ENCODE measurements at regions not wholly inside any gene's neighbourhood (a gene's known extent, or its start where the extent isn't known, plus 50 kb on each side); places are given as distances from the start of the nearest gene placed in this dataset.

DNA sequence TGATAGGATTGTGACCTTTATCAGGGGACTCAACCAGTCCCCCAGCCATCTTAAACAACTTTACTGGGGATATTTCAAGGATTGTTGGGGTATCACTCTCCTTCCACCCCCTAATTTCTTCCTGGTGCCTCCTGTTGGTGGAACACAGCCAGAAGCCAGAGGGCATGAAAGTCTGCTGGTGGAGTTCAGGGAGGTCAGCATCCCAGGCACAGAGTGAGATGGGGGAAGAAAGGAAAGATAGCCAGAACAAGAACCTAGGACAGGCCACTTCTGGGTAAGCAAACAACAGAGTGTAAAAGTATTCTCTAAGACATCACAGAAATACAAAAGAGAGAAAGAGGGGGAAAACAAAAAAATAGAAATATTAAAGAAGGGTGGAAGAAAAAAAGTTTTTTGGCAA is 101.8 kb downstream of the SPRY2 start:
- Histone ChIP-seq H3K9me3 (ENCODE audit: control insufficient read depth in 1 of 2, low read length in 2 of 2) (no peaks in the 10 kb centered on the region), H3K36me3 (ENCODE audit: control insufficient read depth in 1 of 2, insufficient read depth in 2 of 2, low read length in 2 of 2) (no peaks in the 10 kb centered on the region), H3K27ac (ENCODE audit: low read depth, low read length) (no peak overlapping the region), H3K4me1 (ENCODE audit: control insufficient read depth in 1 of 2, insufficient read depth in 2 of 2, low read length in 2 of 2) (peaks cover 7 to 10% of the 10 kb centered on the region in 2 donors), H3K4me3 (ENCODE audit: low read depth in 1 of 2, low read length in 2 of 2) (no peak overlapping the region), H3K27me3 (ENCODE audit: control insufficient read depth in 1 of 2, insufficient read depth in 2 of 2, low read length in 2 of 2) (no peaks in the 10 kb centered on the region), H3K9ac (ENCODE audit: low read depth in 1 of 2, low read length in 2 of 2) (no peak overlapping the region)

DNA sequence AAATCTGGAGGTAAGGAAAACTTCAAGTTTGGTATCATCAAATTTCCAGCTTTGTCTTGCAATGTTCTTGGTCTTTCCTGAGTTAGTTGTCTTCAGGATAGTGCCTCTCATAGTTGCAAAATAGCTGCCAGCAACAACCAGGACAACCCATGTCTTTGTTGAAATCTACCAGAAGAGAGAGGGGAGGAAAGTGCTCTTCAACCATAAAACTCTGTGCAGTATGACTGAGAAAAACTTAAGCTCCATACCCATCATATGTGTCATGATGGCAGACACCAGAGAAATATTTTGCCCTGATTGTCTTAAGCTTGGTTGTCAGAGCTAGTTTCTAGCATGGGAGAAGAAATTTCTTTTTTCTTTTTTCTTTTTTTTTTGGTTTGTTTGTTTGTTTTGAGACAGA is 103.3 kb downstream of the SPRY2 start:
- Histone ChIP-seq H3K36me3 (ENCODE audit: control insufficient read depth in 1 of 2, insufficient read depth in 2 of 2, low read length in 2 of 2) (no peaks in the 10 kb centered on the region), H3K9ac (ENCODE audit: low read depth in 1 of 2, low read length in 2 of 2) (no peak overlapping the region), H3K9me3 (ENCODE audit: control insufficient read depth in 1 of 2, low read length in 2 of 2) (no peaks in the 10 kb centered on the region), H3K4me1 (ENCODE audit: control insufficient read depth in 1 of 2, insufficient read depth in 2 of 2, low read length in 2 of 2) (peaks cover 7 to 10% of the 10 kb centered on the region in 2 donors), H3K27ac (ENCODE audit: low read depth, low read length) (no peak overlapping the region), H3K27me3 (ENCODE audit: control insufficient read depth in 1 of 2, insufficient read depth in 2 of 2, low read length in 2 of 2) (no peaks in the 10 kb centered on the region), H3K4me3 (ENCODE audit: low read depth in 1 of 2, low read length in 2 of 2) (no peak overlapping the region)

DNA sequence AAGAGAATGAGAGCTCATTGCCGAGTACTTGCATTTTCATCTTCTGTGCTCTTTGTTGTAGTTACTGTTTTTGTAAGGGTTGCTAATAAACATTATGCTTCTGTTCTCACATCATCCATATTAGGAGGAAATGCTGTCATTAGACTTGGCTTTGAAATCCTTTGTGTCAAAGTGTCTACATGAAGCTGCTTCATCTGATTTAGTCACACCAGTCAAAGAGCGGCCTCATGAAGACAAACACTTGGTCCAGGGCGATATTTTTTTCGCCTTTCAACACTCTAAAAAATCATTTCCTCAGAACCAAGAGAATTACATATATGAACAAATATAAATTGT is 105.0 kb downstream of the SPRY2 start:
- Histone ChIP-seq H3K4me1 (ENCODE audit: control insufficient read depth in 1 of 2, insufficient read depth in 2 of 2, low read length in 2 of 2) (peaks cover 7 to 10% of the 10 kb centered on the region in 2 donors), H3K36me3 (ENCODE audit: control insufficient read depth in 1 of 2, insufficient read depth in 2 of 2, low read length in 2 of 2) (no peaks in the 10 kb centered on the region), H3K9ac (ENCODE audit: low read depth in 1 of 2, low read length in 2 of 2) (no peak overlapping the region), H3K27me3 (ENCODE audit: control insufficient read depth in 1 of 2, insufficient read depth in 2 of 2, low read length in 2 of 2) (no peaks in the 10 kb centered on the region), H3K4me3 (ENCODE audit: low read depth in 1 of 2, low read length in 2 of 2) (peak overlapping the region; percentile 25 to 45), H3K27ac (ENCODE audit: low read depth, low read length) (no peak overlapping the region), H3K9me3 (ENCODE audit: control insufficient read depth in 1 of 2, low read length in 2 of 2) (no peaks in the 10 kb centered on the region)

DNA sequence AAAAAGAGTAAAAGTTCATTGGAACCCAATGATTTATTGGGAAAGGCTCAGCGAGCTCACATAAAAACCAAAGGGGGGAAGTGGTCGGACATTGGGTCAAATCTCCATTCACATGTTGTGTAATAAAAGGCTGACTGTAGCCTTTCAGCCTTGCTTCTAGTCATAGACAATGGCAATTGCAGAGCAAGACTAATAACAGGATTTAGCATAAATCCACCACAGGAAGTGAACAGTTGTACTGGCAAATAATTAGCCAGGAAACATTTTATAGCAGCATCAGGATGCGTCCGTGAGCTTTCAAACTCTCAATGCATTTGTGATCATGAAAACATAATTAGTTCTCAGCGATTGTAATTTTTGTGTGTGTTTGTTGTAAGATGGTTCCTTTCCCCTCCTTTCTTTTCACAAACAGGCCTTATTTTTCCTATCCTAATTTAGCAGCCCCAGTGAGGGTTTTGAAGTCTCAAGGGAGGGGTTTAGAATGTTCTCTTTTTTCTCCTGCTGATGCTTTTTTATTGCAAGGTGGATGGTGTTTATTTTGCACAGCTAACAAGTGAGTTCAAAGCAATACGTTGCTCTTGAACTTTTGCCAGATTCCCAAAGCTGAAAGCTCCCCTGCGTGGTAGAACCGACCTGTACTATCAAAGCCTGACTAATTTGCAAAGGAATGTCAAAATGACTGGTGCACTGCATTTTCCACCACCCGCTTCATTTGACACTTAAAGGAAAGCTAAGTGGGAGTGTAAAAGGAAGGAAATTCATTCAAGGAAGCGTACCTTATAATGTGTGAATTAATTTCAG is 105.6 kb downstream of the SPRY2 start:
- Histone ChIP-seq H3K9me3 (ENCODE audit: control insufficient read depth in 1 of 2, low read length in 2 of 2) (no peaks in the 10 kb centered on the region), H3K9ac (ENCODE audit: low read depth in 1 of 2, low read length in 2 of 2) (no peak overlapping the region), H3K36me3 (ENCODE audit: control insufficient read depth in 1 of 2, insufficient read depth in 2 of 2, low read length in 2 of 2) (no peaks in the 10 kb centered on the region), H3K27me3 (ENCODE audit: control insufficient read depth in 1 of 2, insufficient read depth in 2 of 2, low read length in 2 of 2) (no peaks in the 10 kb centered on the region), H3K27ac (ENCODE audit: low read depth, low read length) (no peak overlapping the region), H3K4me1 (ENCODE audit: control insufficient read depth in 1 of 2, insufficient read depth in 2 of 2, low read length in 2 of 2) (peaks cover 7 to 10% of the 10 kb centered on the region in 2 donors), H3K4me3 (ENCODE audit: low read depth in 1 of 2, low read length in 2 of 2) (peak overlapping the region; percentile 25 to 45)

DNA sequence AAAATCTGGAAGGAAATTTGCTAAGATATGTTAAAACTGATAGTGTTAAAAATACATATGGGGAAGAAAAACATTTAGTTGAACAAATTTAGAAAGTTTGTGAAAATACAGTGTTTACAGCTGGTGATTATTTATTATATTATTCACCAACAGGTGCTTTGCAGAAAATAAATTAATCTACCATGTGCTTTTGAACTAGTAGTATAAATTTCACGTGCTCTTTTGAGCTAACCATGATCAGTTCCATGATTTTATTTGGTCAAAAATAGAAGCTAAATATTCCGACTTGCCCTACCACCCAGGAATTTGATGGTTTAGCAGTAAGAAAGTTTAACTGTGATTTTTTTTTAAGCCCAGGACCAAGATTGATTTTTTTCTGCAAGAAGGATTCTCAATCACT is 113.3 kb downstream of the SPRY2 start:
- Histone ChIP-seq H3K27ac (ENCODE audit: low read depth, low read length) (no peak overlapping the region), H3K4me3 (ENCODE audit: low read depth in 1 of 2, low read length in 2 of 2) (no peak overlapping the region), H3K9me3 (ENCODE audit: control insufficient read depth in 1 of 2, low read length in 2 of 2) (no peaks in the 10 kb centered on the region), H3K27me3 (ENCODE audit: control insufficient read depth in 1 of 2, insufficient read depth in 2 of 2, low read length in 2 of 2) (no peaks in the 10 kb centered on the region), H3K4me1 (ENCODE audit: control insufficient read depth in 1 of 2, insufficient read depth in 2 of 2, low read length in 2 of 2) (no peaks in the 10 kb centered on the region), H3K9ac (ENCODE audit: low read depth in 1 of 2, low read length in 2 of 2) (no peak overlapping the region), H3K36me3 (ENCODE audit: control insufficient read depth in 1 of 2, insufficient read depth in 2 of 2, low read length in 2 of 2) (no peaks in the 10 kb centered on the region)

DNA sequence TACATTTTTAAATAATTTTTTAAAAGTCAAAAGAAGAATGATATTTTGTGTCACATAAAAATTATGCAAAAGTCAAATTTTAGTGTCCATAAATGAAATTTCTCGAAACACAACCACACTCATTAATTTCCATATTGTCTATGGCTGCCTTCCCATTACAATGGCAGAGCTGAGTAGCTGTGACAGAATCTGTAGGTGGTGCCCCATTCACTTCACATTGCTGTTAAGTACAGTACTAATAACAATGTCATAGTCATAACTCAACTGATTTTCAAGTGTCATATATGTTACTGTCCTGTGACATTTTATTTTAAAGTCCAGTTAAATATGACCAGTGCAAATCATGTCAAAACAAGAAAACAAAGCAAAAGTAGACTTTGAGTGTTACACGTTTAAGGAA is 114.3 kb downstream of the SPRY2 start:
- H3K4me3 ChIP-seq (ENCODE audit: low read depth in 1 of 2, low read length in 2 of 2): no peak overlapping the region
- H3K36me3 ChIP-seq (ENCODE audit: control insufficient read depth in 1 of 2, insufficient read depth in 2 of 2, low read length in 2 of 2): no peaks in the 10 kb centered on the region
- no peaks in the 10 kb centered on the region for H3K4me1 ChIP-seq (ENCODE audit: control insufficient read depth in 1 of 2, insufficient read depth in 2 of 2, low read length in 2 of 2)
- no peaks in the 10 kb centered on the region for H3K9me3 ChIP-seq (ENCODE audit: control insufficient read depth in 1 of 2, low read length in 2 of 2)
- H3K9ac ChIP-seq (ENCODE audit: low read depth in 1 of 2, low read length in 2 of 2): no peak overlapping the region
- no peaks in the 10 kb centered on the region for H3K27me3 ChIP-seq (ENCODE audit: control insufficient read depth in 1 of 2, insufficient read depth in 2 of 2, low read length in 2 of 2)
- H3K27ac ChIP-seq (ENCODE audit: low read depth, low read length): no peak overlapping the region

DNA sequence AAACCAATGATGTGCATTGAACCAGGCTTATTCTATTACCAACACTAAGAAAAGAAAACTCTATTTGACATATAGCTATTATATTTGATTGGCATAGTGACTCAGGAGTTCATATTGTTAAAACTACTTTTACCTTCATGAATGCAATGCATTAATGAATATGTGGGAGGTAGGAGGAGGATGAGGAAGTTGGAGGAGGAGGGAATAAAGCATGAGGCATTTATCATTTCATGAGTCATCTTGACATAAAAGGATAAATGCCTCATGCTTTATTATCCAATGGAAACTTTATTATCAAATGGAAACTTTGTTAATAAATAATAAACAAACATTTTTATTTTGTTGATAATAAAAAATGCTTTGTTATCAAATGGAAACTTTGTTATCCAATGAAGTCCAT is 116.5 kb downstream of the SPRY2 start:
- Histone ChIP-seq H3K4me3 (ENCODE audit: low read depth in 1 of 2, low read length in 2 of 2) (no peak overlapping the region), H3K9me3 (ENCODE audit: control insufficient read depth in 1 of 2, low read length in 2 of 2) (no peaks in the 10 kb centered on the region), H3K27ac (ENCODE audit: low read depth, low read length) (no peak overlapping the region), H3K27me3 (ENCODE audit: control insufficient read depth in 1 of 2, insufficient read depth in 2 of 2, low read length in 2 of 2) (no peaks in the 10 kb centered on the region), H3K36me3 (ENCODE audit: control insufficient read depth in 1 of 2, insufficient read depth in 2 of 2, low read length in 2 of 2) (no peaks in the 10 kb centered on the region), H3K9ac (ENCODE audit: low read depth in 1 of 2, low read length in 2 of 2) (no peak overlapping the region), H3K4me1 (ENCODE audit: control insufficient read depth in 1 of 2, insufficient read depth in 2 of 2, low read length in 2 of 2) (no peaks in the 10 kb centered on the region)

DNA sequence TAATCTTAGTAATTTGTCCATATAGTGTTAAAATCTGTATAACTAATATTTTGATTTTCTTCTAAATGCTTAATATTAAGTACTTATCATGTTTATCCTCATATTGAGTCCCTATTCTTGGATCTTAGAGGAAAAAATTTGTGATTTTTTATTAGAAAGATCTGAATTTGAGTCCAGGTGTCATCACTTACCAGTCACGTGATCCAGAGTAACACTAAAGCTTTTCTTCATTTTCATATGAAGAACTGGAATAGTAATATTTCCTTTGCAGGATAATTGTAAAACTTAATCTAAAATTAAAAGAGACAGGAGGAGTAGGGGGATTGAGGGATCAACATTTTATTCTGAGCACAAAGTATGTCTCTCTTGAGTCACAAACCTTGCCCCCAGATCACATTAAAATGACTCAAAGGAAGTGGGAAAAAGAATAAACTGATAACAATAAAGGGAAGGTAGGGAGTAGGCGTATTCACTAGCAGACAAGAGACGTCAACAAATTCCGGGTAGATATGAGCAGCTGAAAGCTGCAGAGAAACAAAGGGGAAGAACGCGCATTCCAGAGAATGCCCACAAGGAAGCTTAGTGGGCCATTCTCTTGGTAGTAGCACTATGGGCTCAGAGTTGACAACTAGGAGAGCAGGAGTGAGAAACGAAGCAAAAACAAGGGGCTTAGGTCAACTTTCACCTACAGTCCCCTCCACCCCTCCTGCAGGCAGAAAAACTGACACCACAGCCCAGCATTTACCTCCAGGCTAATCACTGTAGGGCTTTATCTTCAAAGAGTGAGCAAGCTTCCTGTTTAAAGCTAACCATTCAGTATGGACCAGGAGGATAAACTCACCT is 123.1 kb downstream of the SPRY2 start:
- H3K9me3 ChIP-seq (ENCODE audit: control insufficient read depth in 1 of 2, low read length in 2 of 2): no peaks in the 10 kb centered on the region
- H3K4me1 ChIP-seq (ENCODE audit: control insufficient read depth in 1 of 2, insufficient read depth in 2 of 2, low read length in 2 of 2): no peaks in the 10 kb centered on the region
- no peak overlapping the region for H3K27ac ChIP-seq (ENCODE audit: low read depth, low read length)
- no peak overlapping the region for H3K9ac ChIP-seq (ENCODE audit: low read depth in 1 of 2, low read length in 2 of 2)
- H3K27me3 ChIP-seq (ENCODE audit: control insufficient read depth in 1 of 2, insufficient read depth in 2 of 2, low read length in 2 of 2): no peaks in the 10 kb centered on the region
- H3K36me3 ChIP-seq (ENCODE audit: control insufficient read depth in 1 of 2, insufficient read depth in 2 of 2, low read length in 2 of 2): no peaks in the 10 kb centered on the region
- H3K4me3 ChIP-seq (ENCODE audit: low read depth in 1 of 2, low read length in 2 of 2): no peak overlapping the region

DNA sequence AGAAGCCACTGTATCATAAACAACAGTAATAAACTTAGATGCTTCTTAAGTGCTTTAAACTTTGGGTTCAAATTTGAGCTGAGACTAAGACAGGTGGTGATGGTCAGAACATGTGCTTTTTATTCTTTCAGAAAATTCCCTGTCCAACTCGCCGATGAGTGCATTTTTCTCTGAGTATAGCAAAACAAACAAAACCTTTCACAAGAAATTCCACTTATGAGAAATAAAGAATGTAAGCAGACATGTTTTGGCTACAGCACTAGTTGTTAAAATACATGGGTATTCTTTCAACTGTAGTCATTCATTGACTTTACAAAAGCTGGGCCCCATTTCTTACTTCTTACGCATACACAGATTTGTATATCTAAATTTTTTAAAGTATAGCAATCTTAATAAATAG is 125.6 kb downstream of the SPRY2 start:
- no peak overlapping the region for H3K27ac ChIP-seq (ENCODE audit: low read depth, low read length)
- H3K27me3 ChIP-seq (ENCODE audit: control insufficient read depth in 1 of 2, insufficient read depth in 2 of 2, low read length in 2 of 2): no peaks in the 10 kb centered on the region
- no peaks in the 10 kb centered on the region for H3K9me3 ChIP-seq (ENCODE audit: control insufficient read depth in 1 of 2, low read length in 2 of 2)
- no peak overlapping the region for H3K4me3 ChIP-seq (ENCODE audit: low read depth in 1 of 2, low read length in 2 of 2)
- H3K4me1 ChIP-seq (ENCODE audit: control insufficient read depth in 1 of 2, insufficient read depth in 2 of 2, low read length in 2 of 2): no peaks in the 10 kb centered on the region
- no peaks in the 10 kb centered on the region for H3K36me3 ChIP-seq (ENCODE audit: control insufficient read depth in 1 of 2, insufficient read depth in 2 of 2, low read length in 2 of 2)
- no peak overlapping the region for H3K9ac ChIP-seq (ENCODE audit: low read depth in 1 of 2, low read length in 2 of 2)

DNA sequence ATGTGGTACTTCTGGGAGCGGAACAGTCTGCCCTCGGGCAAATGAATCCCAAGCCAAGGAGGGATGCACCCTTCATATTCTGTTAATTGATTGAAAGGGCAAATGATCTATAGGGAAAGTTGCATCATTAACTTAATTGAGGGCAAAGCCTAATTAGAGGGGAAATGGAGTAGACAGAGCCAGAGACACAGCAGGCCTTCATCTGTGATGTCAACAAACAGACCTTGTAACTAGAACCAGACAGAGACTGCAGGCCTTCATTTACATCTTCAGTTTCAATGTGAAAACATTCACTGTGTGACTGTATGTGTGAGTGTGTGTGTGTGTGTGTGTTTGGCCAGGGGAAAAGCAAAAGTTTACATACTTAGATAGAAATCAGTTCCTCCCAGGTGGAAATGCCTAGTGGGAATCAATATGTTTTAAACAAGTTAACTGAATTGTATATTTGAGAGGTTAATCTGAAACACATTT is 126.4 kb downstream of the SPRY2 start:
- Histone ChIP-seq H3K27me3 (ENCODE audit: control insufficient read depth in 1 of 2, insufficient read depth in 2 of 2, low read length in 2 of 2) (no peaks in the 10 kb centered on the region), H3K9me3 (ENCODE audit: control insufficient read depth in 1 of 2, low read length in 2 of 2) (no peaks in the 10 kb centered on the region), H3K4me1 (ENCODE audit: control insufficient read depth in 1 of 2, insufficient read depth in 2 of 2, low read length in 2 of 2) (no peaks in the 10 kb centered on the region), H3K36me3 (ENCODE audit: control insufficient read depth in 1 of 2, insufficient read depth in 2 of 2, low read length in 2 of 2) (no peaks in the 10 kb centered on the region), H3K27ac (ENCODE audit: low read depth, low read length) (no peak overlapping the region), H3K4me3 (ENCODE audit: low read depth in 1 of 2, low read length in 2 of 2) (no peak overlapping the region), H3K9ac (ENCODE audit: low read depth in 1 of 2, low read length in 2 of 2) (no peak overlapping the region)
